NB4 (cell line): ENCODE measurements at regions not wholly inside any gene's neighbourhood (a gene's known extent, or its start where the extent isn't known, plus 50 kb on each side); places are given as distances from the start of the nearest gene placed in this dataset.
A peak's percentile ranks its signal among the peaks of the same experiment; 100 is the strongest.

Experiments used
- DNase-seq: peaks from one replicate; pipeline ENCODE4 v3.0.0; 2010; ENCODE audit warnings: low read depth
- H3K4me3 ChIP-seq: one replicate; pipeline ENCODE4 v1.5.1; 2011; ENCODE audit warnings: mild to moderate bottlenecking, low read depth, low read length, moderate library complexity
- MYC ChIP-seq: IDR thresholded peaks from 2 replicates; pipeline ENCODE4 v1.6.1; 2011; ENCODE audit warnings: low read depth, low read length
- POLR2A ChIP-seq: IDR thresholded peaks from 2 replicates; pipeline ENCODE4 v1.6.1; 2011; ENCODE audit warnings: mild to moderate bottlenecking; ENCODE audit not compliant: insufficient read length; ENCODE audit errors: extremely low read depth
- TF ChIP-seq, protein P1 (sequence below): IDR thresholded peaks from one replicate; pipeline ENCODE4 v1.5.1; 2012; ENCODE audit warnings: low read depth, low read length
- TF ChIP-seq, protein P2 (sequence below): IDR thresholded peaks from 2 replicates; pipeline ENCODE4 v1.6.1; 2011; ENCODE audit warnings: low read depth, low read length

DNA sequence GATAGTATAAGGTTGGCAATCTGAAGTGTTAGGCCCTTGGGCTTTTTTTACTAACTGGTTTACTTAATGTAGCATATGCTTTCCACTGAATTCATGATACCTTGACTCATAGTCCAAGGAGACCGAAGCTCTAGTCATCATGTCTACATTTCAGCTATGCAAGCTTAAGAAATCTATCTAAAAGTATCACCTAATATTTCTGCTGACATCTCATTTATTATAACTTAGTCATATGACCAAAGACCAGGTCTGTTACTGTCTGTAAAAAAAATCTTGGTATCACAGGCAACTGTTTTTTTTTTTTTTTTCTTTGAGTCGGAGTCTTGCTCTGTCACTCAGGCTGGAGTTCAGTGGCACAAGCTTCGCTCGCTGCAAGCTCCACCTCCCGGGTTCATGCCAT lies 814.0 kb upstream of the NDST4 start:
- DNase-seq, result no peak
- no peak for TF ChIP-seq POLR2A
- TF ChIP-seq, protein P1, sequence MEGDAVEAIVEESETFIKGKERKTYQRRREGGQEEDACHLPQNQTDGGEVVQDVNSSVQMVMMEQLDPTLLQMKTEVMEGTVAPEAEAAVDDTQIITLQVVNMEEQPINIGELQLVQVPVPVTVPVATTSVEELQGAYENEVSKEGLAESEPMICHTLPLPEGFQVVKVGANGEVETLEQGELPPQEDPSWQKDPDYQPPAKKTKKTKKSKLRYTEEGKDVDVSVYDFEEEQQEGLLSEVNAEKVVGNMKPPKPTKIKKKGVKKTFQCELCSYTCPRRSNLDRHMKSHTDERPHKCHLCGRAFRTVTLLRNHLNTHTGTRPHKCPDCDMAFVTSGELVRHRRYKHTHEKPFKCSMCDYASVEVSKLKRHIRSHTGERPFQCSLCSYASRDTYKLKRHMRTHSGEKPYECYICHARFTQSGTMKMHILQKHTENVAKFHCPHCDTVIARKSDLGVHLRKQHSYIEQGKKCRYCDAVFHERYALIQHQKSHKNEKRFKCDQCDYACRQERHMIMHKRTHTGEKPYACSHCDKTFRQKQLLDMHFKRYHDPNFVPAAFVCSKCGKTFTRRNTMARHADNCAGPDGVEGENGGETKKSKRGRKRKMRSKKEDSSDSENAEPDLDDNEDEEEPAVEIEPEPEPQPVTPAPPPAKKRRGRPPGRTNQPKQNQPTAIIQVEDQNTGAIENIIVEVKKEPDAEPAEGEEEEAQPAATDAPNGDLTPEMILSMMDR, result no peak
- TF ChIP-seq, protein P2, sequence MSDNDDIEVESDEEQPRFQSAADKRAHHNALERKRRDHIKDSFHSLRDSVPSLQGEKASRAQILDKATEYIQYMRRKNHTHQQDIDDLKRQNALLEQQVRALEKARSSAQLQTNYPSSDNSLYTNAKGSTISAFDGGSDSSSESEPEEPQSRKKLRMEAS, result no peak
- no peak for TF ChIP-seq MYC
- no peak overlapping the region for H3K4me3 ChIP-seq

DNA sequence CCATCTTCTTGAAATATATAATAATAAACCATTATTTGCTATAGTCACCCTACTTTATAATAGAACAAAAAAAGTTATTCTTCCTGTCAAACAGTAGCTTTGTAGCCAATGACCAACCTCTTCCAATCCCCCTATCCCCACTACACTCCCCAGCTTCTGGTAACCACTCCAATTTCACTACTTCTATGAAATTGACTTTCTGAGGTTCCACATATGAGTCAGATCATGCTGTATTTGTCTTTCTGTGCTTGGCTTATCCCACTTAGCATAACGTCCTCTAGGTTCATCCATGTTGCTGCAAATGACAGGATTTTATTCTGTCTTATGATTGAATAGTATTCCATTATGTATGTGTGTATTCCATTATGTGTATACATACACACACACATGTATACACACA lies 809.7 kb upstream of the NDST4 start:
- no peak overlapping the region for H3K4me3 ChIP-seq
- no peak for TF ChIP-seq POLR2A
- TF ChIP-seq MYC, result no peak
- TF ChIP-seq, protein P1, result no peak
- TF ChIP-seq, protein P2, result no peak
- no peak for DNase-seq

DNA sequence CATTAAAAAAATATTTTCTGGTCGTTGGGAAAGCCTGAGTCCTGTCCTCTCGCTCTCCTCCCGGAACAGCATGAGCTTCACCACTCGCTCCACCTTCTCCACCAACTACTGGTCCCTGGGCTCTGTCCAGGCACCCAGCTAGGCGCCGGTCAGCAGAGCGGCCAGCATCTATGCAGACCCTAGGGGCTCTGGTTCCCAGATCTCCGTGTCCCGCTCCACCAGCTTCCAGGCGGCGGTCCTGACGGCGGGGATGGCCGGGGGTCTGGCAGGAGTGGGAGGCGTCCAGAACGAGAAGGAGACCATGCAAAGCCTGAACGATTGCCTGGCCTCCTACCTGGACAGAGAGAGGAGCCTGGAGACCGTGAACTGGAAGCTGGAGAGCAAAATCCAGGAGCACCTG lies 807.2 kb upstream of the NDST4 start:
- no peak for DNase-seq
- TF ChIP-seq MYC (no peak), POLR2A (no peak)
- TF ChIP-seq, protein P2, result no peak
- TF ChIP-seq, protein P1, result no peak
- H3K4me3 ChIP-seq, result no peak overlapping the region

DNA sequence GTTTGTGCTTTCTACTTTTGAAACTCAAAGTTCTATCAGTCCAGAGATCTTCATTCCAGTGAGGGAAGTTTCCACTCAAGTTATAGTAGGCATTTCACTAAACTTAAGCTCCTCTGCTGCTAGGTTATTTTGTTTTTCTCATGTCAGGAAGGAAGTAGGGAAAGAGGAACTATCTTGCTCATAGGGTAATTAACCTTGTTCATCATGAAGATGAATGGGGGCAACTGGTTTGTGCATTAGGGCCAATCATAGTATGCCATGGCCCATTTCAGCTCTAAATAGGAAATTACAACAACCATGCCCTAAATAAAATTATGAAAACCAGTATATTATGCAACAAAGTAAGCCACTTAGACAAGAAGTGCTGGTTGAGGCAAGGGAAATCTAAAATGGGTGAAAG lies 804.7 kb upstream of the NDST4 start:
- TF ChIP-seq, protein P1, result no peak
- no peak for TF ChIP-seq MYC
- TF ChIP-seq, protein P2, result no peak
- TF ChIP-seq POLR2A, result no peak
- H3K4me3 ChIP-seq, result no peak overlapping the region
- DNase-seq, result peak; percentile 34

DNA sequence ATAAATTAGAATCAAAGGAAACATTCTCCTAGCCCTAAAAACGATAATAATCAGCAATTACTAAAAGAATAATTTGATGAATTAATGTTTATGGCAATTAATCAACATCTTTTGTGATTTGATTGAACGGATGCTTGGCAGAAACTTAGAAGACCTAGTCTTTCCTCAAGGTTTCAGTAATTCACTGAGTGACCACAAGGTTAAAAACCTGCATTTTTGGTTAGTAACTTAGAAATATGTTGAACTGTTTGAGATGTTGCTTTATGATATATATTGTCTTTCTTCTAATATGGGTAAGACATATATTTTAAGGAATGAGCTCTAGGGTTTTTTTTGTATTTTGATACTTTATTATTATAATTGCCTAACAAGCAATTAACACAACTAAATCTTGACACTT lies 793.0 kb upstream of the NDST4 start:
- TF ChIP-seq MYC (no peak), POLR2A (no peak)
- TF ChIP-seq, protein P2, result no peak
- TF ChIP-seq, protein P1, result no peak
- no peak overlapping the region for H3K4me3 ChIP-seq
- DNase-seq, result no peak

DNA sequence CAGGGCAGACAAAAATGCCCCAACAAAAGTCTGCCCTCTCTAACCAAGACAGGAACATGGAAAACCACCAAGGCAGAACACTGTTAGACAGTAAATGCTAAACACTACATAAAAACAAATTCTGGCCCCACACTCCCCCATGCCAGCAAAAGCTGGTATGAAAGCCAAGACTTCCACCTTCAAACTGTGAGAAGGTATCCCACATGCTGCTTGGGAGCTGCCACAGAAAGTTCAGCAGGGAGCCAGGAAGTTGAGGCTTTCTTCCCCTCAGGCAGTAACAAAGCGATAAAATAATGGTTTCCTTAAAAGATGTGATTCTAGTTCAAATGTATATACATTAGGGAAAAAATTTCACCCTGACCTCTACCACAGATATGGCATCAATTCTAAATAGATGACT lies 770.4 kb upstream of the NDST4 start:
- no peak overlapping the region for H3K4me3 ChIP-seq
- DNase-seq, result no peak
- TF ChIP-seq POLR2A (no peak), MYC (no peak)
- TF ChIP-seq, protein P2, result no peak
- TF ChIP-seq, protein P1, result no peak
